Heart left ventricle (tissue), 13 donors: ENCODE measurements at regions not wholly inside any gene's neighbourhood (a gene's known extent, or its start where the extent isn't known, plus 50 kb on each side); places are given as distances from the start of the nearest gene placed in this dataset.

Experiments
- CTCF ChIP-seq, 12 donors: fragments of 200-600 bp; sonication (generic) in 4 of 12; IDR thresholded peaks; one replicate each; pipeline versions ENCODE4 v1.5.0 to v1.8.0; 2018 to 2022; ENCODE audit warnings: antibody characterized with exemption in 12 of 12, mild to moderate bottlenecking in 5 of 12
- POLR2A ChIP-seq, 2 donors: fragments of 450-650 bp; IDR thresholded peaks; one replicate each; pipeline ENCODE4 v1.6.1; 2017; ENCODE audit warnings: antibody characterized with exemption in 2 of 2, mild to moderate bottlenecking in 2 of 2, moderate library complexity in 2 of 2
- donor health status: ischemic (EF 13 %, LVEDD 7.1; RV severe dilation, severe dysfunction).
- donor health status: DM: no; HTN: yes; CAD: no.
- donor health status: DM: no; HTN: no; CAD: no.
- donor health status: ischemic (EF 25% LVEDD 6.9; RV normal size, moderate dysfunction).
- donor health status: ischemic (EF 25% LVEDD 5.7; RV mildly dilated, moderate dysfunction).
- donor health status: ischemic (EF 35%, LVEDD 5.7; RV mildly dilated, moderate dysfunction).
- donor health status: nonischemic (EF 11% LVEDD 7.7; RV severe dilation, severe dysfunction).
- donor health status: DM: yes; HTN: yes; CAD: no.
- donor health status: PGD.
- donor health status: ischemic (EF 29% LVEDD 5.4; RV normal size, mild dysfunction).
- donor health status: nonischemic (EF 23%, LVEDD 6.1; RV moderate dilation, normal function).

DNA sequence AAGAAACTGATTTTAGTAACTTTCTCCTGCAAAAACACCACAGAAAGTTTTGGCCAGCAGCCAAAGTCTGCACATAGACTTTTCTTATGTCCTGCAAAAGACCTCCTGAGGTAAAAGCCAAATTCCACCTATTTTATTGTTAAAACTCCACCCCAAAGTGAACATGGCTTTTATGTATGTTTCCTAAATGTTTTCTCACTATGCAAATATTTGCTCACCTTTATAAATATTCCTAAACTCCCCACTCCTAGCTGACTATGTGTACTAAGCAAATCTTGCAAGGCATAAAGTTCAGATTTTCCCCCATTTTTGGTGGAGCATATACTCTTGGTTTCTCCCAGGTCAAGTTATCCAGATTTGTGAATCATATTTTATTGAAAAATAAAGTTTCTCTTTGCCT lies 446.2 kb downstream of the DNAH5 start:
- TF ChIP-seq CTCF (IDR thresholded peaks at IDR 0.05) (no peak), POLR2A (IDR thresholded peaks at IDR 0.05) (no peak)
